ENCODE measurements at regions not wholly inside any gene's neighbourhood (a gene's known extent, or its start where the extent isn't known, plus 50 kb on each side); places are given as distances from the start of the nearest gene placed in this dataset.

GRCh38 chr12:111218499-111218898 is 150.4 kb downstream of the PHETA1 start:
- no peak overlapping the region for H3K4me3 ChIP-seq (ENCODE audit: low read length)
- TF ChIP-seq CTCF (IDR thresholded peaks at IDR 0.05; ENCODE audit: insufficient read depth, low read depth, low read length, missing control alignments) = no peak
- no peak for DNase-seq (ENCODE audit: low read depth)

GRCh38 chr12:111216387-111217159 is 152.3 kb downstream of the PHETA1 start:
- DNase-seq (ENCODE audit: low read depth) = no peak
- no peak overlapping the region for H3K4me3 ChIP-seq (ENCODE audit: low read length)
- TF ChIP-seq CTCF (IDR thresholded peaks at IDR 0.05; ENCODE audit: insufficient read depth, low read depth, low read length, missing control alignments) = no peak

GRCh38 chr12:111215881-111216280 is 153.0 kb downstream of the PHETA1 start:
- DNase-seq (ENCODE audit: low read depth) = no peak
- no peak overlapping the region for H3K4me3 ChIP-seq (ENCODE audit: low read length)
- TF ChIP-seq CTCF (IDR thresholded peaks at IDR 0.05; ENCODE audit: insufficient read depth, low read depth, low read length, missing control alignments) = no peak

GRCh38 chr12:111214401-111214800 is 154.5 kb downstream of the PHETA1 start:
- TF ChIP-seq CTCF (IDR thresholded peaks at IDR 0.05; ENCODE audit: insufficient read depth, low read depth, low read length, missing control alignments) = no peak
- no peak for DNase-seq (ENCODE audit: low read depth)
- H3K4me3 ChIP-seq (ENCODE audit: low read length) = no peak overlapping the region

GRCh38 chr12:111213561-111213960 is 155.3 kb downstream of the PHETA1 start:
- TF ChIP-seq CTCF (IDR thresholded peaks at IDR 0.05; ENCODE audit: insufficient read depth, low read depth, low read length, missing control alignments) = no peak
- DNase-seq (ENCODE audit: low read depth) = no peak
- H3K4me3 ChIP-seq (ENCODE audit: low read length) = no peak overlapping the region

- no peak for DNase-seq (ENCODE audit: low read depth)
- no peak for TF ChIP-seq CTCF (IDR thresholded peaks at IDR 0.05; ENCODE audit: insufficient read depth, low read depth, low read length, missing control alignments)
- H3K4me3 ChIP-seq (ENCODE audit: low read length) = no peak overlapping the region
Measured at GRCh38 chr12:111212814-111213456, 156.0 kb downstream of the PHETA1 start.
